Activated T-helper 1 cell treated with anti-CD3 and anti-CD28 coated beads, Interleukin-2, amount 50 U/mL, for 16 hours (primary cell): ENCODE measurements at regions not wholly inside any gene's neighbourhood (a gene's known extent, or its start where the extent isn't known, plus 50 kb on each side); places are given as distances from the start of the nearest gene placed in this dataset.

ENCODE experiments used
- DNase-seq, 2 donors: peaks; one replicate each; pipeline ENCODE4 v3.0.0-alpha.2; 2020; ENCODE audit warnings: low read depth in 1 of 2, low spot score in 1 of 2

DNA sequence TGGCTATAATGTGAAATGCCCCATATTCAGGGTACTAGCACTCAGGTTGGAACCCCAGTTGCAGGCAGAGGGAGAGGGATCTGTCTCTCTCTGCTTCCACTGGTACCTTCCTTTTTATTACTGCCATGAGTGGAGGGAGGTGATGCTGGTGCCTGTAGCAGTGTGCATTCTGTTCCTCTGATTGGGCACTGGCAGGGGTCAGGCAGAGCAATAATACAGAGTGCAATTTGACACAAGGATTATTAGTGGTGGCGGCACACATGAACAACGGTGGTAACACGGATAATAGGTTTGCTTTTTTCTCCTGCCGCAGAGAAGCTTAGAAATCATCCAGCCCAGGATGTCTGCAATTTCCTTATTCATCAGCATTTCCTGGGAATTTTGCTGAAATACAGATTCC is 525.7 kb downstream of the SLC4A3 start:
- no peak for DNase-seq

DNA sequence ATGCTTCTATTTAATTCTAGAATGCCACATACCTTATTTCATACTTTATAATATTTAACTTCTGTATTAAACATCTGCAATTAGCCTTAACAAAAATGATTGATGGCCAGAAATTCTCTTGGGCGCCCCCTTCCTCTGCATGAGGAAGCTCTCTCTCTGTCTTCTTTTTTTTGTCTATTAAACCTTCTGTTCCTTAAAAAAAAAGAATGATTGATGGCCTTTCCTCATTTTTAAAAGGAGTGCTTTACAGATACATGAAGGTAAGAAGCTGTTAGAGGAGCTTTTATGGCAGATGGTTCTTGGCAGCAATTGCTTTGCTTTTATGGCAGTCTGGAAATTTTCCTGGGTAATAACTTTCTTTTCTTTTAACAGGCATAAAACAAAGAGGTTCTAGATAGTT is 526.9 kb downstream of the SLC4A3 start:
- DNase-seq: no peak

DNA sequence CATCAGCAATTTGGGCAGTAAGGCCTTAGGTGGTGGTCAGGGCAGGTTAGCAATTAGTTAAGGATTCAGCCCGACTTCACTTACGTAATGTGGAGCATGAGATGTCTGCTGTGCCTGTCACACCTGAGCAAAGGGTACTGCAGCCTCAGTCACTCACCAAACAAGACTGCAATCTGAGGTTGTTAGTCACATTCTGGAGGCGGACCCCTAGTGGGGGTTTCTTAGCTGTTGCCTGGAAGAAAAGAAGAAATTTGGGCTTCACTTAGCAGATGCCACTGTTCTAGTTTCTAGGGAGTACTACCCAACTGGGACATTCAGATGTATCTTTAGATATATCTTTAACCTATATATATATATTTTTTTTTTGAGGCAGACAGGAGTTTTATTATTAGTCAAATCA is 529.9 kb downstream of the SLC4A3 start:
- no peak for DNase-seq

DNA sequence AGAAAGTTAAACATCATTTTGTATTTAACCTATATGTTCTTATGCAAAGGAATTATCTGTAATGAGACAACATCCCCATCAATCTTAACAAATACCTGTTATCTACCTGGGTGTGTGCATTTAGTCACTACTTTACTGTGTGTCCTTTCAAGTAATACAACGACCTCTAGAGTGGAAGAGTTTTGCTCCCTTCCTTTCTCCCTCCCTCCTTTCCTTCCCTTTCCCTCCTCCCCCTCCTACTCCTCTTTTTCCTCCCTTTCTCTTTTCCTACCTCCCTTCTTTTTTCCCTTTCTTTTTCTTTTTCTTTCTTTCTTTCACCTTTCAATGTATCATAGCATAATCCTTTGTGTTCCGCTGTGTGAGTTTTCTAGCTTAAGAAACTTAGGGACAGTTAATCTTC is 532.3 kb downstream of the SLC4A3 start:
- no peak for DNase-seq

DNA sequence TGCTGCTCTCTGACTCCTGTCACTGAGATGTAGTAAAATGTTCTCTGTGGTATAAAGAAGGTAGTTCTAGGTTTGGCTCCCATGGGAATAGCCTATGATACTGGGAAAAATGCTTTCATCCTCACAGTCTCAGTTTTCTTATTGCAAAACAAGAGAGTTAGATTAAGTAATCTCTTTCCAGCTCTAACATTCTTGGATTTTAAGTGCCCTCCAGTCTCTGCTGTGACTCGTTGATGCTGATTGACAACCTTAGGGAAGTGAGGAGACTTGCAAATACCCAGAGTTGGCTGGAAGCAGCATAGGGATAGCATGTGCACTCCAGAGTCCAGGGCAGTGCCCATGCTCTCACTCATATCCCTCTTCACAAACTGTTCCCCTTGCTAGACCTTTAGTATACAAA is 534.9 kb downstream of the SLC4A3 start:
- no peak for DNase-seq

DNA sequence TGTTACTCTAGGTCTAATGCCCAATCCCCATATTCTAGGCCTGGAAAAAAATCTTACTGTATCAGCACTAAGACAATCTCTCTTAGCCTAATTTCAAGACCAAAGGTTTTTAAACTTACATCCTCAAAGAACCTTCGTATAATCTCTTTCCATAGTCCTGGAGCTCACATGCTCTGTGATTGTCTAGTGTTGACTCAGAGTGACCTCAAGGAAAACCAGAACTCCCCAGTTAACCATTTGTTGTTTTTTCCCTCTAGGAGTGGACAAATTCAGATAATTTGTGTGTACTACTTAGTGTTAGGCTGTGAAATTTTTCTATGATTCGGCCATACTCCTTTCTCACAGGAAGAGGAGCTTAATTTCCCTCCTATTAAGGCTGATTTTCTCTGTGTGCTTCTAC is 536.1 kb downstream of the SLC4A3 start:
- no peak for DNase-seq

DNA sequence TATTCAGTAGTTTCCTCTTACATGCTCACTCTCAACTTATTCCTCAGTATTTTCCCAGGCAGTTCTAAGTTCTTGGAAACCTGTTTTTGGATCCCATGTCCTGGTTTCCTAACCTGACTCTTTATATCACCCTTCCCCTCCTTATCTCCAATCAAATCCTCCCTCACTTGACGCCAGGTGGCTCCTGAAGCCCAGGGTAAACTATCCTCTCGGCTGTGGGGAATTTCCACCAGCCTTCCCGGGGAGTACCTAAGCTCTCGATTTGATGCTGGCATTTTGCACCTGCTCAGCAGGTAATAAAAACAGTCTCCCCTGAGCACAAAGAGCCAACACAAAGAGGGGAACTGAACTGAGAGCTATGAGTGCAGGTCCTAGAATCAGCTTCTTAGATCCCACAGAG is 538.0 kb downstream of the SLC4A3 start:
- no peak for DNase-seq

DNA sequence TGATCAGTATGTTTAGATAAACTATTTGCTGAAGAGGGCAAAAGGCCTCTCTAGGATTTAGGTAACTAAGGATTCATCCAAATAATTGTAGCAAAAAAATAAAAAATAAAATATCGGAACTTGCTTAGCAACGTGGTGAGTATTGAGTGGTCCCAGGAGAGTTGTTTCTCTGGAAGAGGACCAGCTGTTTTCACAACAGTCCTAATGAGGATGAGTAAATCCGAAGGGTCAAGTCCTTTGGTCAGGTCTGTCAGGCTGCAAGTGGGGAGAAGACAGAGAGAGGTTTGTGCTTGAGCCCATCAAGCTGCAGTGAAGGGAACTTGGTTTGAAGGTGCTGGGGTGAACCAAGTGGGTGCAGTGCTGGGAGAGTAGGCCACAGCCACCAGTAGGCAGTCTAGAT is 539.2 kb downstream of the SLC4A3 start:
- DNase-seq: no peak

DNA sequence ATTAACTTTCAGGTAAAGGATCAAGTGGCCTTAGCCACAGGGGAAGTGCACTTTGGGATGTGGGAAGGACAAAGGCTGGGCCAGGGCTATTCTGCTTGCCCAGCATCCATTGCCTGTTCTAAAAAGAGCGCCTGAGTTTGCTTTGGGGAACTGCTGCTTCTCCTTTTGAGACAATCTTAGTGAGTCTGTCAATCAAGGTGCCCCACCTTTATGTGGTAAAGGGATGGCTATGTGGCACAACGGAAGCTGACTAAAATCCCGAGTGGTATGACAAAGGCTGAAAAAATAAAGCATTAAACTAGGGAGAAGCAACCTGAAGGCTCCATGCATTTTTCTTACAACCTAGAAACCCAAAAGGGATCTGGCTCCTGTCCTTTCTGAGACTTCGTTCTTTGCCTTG is 540.5 kb downstream of the SLC4A3 start:
- no peak for DNase-seq

DNA sequence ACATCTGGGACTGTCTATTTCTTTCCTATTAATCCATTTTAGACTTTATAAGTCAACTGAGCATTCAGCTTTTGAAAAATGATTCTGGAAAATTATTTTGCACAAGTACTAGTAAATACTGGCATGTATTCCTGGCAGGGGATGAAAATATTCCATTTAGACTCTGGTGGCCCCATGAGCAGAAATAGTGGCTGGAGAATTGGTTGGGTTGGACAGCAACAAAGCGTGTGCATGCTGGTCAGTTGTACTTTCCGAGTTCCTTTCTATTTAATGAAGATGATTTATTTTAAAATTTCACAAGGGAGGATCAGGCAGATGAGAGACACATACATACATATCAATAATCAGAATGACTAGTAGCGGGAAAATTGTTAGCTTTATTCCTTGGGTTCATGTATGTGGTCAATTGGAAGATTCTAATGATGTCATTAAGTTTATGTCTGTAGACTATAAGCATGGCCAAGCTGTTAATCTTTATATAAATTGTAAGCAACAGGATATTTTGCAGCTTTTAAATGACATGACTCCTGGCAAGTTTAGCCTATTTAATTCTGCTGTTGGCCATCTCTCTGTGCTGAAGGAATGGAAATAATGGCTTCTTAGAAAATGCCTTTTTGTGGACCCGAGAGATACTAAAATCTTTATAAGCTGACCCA is 541.6 kb downstream of the SLC4A3 start:
- DNase-seq: no peak

DNA sequence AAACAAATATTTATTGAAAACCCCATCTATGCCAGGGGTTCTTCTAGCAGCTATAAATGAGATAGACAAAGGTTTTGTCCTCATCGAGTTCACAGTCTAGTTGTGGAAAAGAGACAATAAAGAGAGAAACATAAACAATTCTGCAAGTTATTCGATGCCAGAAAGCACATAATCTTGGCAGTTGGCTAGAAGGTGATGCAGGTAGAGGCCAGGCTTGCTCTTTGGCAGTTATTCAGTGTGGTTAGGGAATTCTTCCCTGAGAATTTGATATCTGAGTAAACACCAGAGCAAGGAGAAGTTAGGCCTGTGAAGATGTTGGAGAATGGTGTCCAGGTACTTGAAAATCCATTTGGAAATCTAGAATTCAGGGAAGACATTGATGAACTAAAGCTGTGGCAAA is 547.4 kb downstream of the SLC4A3 start:
- no peak for DNase-seq

DNA sequence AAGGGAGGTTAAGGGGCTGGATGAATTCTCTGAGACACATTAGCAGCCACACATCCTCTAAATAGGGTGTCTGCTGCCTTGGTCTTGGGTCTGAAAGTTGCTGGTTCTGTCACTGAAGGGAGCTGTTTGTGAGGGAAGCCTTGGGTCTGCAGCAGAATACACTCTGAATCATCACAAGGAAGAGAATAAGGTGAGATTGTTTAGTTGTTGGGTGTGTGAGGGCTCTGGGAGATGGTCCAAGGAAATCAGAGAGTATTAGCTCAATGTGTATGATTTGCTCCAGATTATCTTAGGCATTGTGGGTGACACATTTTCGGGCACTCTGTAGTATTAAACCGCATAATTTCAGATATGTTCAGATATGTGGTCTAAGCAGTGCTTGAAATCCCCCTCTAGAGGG is 548.5 kb downstream of the SLC4A3 start:
- DNase-seq: no peak

DNA sequence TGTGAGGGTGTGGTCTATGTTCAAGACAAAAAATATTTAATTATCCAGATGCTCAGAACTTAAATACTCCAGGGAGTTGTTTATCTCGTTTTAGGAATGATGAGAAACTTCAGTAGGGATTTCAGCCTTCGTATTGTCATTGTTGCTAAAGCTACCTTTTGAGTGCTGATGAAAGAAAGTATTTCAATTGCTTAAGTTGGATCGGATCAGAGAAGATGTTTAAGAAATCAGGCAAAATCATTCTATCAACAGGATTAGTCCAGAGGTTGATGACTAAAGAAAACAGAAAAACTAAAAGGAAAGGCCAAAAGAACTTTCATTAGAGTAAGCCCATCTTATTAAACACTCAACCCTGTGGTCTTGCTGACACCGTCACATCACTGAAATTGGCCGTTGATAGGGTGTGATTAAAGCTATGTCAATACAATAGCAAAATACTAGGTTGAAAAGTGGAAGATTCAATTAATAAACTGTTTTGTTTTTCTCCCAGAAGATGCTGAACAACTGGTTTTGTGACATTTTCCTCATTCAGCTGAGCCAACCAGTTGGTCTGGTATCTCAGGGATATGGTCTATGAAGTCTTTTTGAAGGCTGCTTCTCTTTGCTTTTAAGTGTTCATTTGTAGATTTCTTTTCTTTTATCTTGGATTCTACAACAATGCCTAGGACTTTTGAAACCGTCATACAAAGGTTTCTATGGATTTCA is 551.7 kb downstream of the SLC4A3 start:
- no peak for DNase-seq

DNA sequence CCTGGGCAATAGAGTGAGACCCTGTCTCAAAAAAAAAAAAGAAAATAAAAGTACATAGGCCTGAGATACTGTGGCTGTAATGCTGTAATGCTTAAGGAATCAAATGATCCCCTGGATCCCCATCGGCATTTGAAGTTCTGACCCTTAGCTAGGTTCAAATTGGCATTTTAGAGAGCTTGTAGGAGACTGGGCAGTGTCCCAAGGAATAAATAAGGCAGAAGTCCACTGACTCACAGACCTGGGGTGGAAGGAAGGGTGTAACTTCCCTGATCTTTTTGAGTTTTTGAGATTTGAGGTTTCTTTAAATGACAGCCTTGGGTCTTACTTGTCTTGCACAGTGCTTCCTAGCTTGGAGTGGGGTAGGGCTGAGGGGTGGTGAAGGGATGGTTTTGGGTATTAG is 553.7 kb downstream of the SLC4A3 start:
- no peak for DNase-seq

DNA sequence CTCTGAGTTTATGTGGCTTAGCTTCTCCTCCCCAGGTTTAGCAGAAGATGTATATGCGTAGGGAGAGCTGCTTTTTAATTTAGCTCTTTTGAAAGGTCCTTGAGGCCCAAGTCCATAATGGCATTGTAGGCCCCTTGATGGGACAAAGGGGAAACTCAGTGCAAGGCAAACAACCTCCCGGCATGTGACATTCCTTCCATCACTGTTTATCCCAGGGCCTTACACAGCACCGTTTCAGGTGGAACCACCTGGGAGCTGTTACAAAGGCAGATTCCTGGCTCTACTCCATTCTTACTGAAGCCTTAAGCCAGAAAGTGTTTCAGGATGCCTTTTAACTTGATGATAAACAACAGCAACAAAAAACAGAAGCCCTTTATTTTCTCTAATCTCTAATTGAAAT is 555.4 kb downstream of the SLC4A3 start:
- no peak for DNase-seq

DNA sequence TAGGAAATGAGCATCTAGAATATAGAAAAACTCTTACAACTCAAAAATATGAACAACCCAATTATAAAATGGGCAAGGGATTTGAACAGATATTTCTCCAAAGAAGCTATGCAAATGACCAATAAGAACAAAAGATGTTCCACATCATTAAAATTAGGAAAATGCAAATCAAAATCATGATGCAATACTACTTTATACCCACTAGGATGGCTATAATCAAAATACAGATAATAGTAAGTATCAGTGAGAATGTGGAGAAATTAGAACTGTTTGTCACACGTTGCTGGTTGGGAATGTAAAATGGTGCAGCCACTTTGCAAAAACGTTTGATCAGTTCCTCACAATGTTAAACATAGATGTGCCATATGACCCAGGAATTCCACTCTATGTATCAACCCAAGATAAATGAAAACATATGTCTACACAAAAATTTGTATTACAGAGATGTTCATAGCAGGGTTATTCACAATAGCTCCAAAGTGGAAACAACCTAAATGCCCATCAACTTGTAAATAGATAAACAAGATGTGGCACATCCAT is 558.4 kb downstream of the SLC4A3 start:
- no peak for DNase-seq

DNA sequence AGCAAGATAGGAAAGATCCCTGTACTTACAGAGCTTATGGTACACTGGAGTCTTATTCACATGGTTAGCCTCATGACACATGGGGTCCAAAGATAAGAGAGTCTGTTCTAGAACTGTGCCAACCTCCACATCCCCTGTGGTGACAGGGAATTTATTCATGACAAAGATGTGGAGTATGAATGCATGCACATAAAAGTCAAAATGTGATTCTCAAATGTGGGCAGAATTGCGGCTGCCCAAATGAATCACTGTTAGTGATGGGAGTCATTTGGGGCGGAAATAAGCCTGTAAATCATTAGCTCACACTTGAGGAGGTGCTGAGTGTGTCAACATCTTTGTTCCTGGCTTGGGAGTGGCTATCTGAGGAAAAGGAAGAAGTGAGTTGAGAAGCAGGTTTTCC is 560.6 kb downstream of the SLC4A3 start:
- DNase-seq: no peak

DNA sequence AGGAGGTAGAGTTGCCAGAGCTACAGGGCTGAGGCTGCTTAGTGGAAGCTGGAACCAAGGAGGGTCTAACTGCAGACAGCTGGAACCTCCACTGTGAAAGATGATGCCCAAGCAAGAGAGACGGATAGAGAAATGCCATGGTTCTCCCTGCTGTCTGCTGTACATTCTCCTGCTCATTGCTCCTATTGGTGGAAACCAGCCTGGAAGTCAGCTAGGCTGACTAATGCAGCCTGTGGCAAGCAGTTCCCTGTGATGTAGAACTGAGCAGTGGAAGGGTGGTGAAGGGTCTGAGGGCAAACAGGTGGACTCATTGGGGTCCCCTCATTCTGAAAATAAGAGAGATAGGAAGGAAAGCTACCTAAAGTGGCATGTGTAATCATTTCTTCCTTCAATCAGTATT is 563.6 kb downstream of the SLC4A3 start:
- no peak for DNase-seq

DNA sequence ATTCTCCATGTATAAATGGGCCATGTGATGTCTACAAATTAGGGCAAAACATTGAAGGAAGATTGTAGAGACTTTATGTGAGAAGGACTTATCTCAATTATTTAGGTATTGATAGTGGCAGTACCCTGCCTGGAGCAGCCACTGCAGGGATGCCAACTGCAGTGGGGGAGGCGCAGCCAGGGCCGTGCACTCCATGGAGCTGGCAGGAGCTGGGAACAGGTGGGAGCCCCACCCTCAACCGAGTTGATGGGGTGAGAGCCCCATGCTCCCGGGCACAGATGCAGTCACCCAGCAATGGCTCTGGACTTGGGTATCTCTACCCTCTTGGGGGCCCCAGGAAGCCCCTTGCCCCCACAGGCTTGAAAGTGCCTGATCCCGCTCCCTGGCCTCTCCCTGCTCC is 564.3 kb downstream of the SLC4A3 start:
- DNase-seq: no peak

DNA sequence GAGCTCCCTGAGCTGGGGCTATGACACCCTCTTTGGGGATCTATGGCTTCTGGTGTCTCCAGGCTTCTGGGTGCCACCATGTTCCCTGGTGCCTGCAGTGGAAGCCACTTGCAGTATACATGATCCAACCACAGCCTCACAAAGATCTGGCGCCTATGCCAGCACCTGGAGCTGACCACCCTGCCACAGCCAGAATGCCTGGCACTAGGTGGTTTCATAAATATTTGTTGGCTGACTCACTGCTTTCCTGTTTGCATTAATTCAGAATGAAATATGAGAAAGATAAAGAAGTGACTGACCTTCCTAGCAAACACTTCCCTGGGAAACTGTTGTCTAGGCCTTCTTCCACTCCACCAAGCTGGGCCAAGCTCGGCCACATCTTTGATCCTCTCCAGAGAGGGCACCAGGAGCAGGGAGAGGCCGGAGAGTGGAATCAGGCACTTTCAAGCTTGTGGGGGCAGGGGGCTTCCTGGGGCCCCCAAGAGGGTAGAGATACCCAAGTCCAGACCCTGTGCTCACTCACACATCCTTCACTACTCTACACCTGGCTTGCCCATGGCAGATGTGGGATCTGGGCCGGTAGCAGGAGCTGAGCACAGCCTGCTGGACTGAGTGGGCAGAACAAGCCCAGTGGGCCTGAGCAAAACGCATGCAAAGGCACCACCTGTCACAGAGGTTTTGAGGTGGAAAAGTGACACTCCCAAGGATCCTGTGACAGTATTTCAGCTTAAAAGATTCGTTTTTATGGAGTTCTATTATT is 565.7 kb downstream of the SLC4A3 start:
- no peak for DNase-seq

DNA sequence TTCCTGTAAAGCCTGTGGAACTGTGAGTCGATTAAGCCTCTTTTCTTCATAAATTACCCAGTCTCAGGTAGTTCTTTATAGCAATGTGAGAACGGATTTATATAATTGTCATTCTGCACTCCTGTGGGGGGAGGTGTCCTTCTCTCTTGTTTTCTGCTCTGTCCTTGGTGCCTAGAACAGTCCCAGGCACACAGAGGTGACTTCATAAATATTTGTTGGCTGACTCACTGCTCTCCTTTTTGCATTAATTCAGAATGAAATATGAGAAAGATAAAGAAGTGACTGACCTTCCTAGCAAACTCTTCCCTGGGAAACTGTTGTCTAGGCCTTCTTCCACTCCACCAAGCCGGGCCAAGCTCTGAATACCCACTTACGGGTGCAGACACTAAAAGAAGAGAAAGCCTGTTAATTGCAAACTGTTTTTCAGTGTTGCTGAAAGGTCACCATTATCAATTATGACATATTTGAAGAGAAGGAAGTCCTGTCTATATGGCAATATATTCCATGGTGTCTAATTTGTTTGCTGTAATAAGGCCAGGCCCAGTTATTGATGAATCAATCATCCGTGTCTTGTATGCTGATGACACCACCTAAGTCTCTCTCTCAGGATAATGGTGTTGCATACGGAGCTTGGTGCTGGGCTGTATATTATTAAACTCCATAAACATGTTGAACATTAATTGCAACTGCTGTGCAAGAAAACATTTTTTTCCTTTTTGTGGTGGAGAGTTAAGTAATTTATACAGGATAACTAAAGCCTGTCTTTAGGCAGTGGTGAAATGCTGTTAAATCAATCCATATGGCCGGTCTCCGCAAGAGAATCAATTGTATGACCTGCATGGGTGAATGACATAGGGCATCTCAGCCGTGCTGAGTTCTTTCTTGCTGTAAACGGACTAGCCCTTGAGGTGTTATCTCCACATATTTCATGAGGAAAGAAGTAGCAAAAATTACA is 567.5 kb downstream of the SLC4A3 start:
- DNase-seq: no peak
